GM23338 (cell line): ENCODE measurements at regions not wholly inside any gene's neighbourhood (a gene's known extent, or its start where the extent isn't known, plus 50 kb on each side); places are given as distances from the start of the nearest gene placed in this dataset.

Source experiments
- ATAC-seq: fragments of 200-7000 bp; cut with Tn5 transposase; 3 replicates; pipeline ENCODE4 v1.9.1; 2020
- DNase-seq: peaks from one replicate; pipeline ENCODE4 v3.0.0-alpha.2; 2015; ENCODE audit warnings: low spot score
- H2AFZ ChIP-seq: fragments of 200-600 bp; sonication (generic); 2 replicates; pipeline ENCODE4 v1.8.0; 2016; ENCODE audit warnings: antibody characterized with exemption, mild to moderate bottlenecking, moderate library complexity
- H3F3A ChIP-seq: fragments of 200-600 bp; sonication (generic); replicated peaks from 2 replicates; pipeline ENCODE4 v1.8.0; 2017; ENCODE audit warnings: antibody characterized with exemption, mixed run types, low read depth
- H3K27ac ChIP-seq: fragments of 200-600 bp; sonication (generic); 2 replicates; pipeline ENCODE4 v1.6.1; 2016; ENCODE audit warnings: low read depth
- H3K27me3 ChIP-seq: fragments of 200-600 bp; sonication (generic); 2 replicates; pipeline ENCODE4 v1.8.0; 2016; ENCODE audit warnings: mild to moderate bottlenecking, mixed run types, moderate library complexity; ENCODE audit not compliant: insufficient read depth
- H3K36me3 ChIP-seq: fragments of 200-600 bp; sonication (generic); 2 replicates; pipeline ENCODE4 v1.8.0; 2016; ENCODE audit warnings: mild to moderate bottlenecking; ENCODE audit not compliant: insufficient read depth
- H3K4me1 ChIP-seq: fragments of 200-600 bp; sonication (generic); 2 replicates; pipeline ENCODE4 v1.8.0; 2016; ENCODE audit warnings: mild to moderate bottlenecking, moderate library complexity; ENCODE audit not compliant: insufficient read depth
- H3K4me2 ChIP-seq: fragments of 200-600 bp; sonication (generic); 2 replicates; pipeline ENCODE4 v1.7.1; 2017; ENCODE audit warnings: mixed run types
- H3K4me3 ChIP-seq: fragments of 200-600 bp; sonication (generic); 2 replicates; pipeline ENCODE4 v1.6.1; 2016; ENCODE audit warnings: mixed run types
- H3K79me2 ChIP-seq: fragments of 200-600 bp; sonication (generic); replicated peaks from 2 replicates; pipeline ENCODE4 v1.8.0; 2017; ENCODE audit warnings: mild to moderate bottlenecking; ENCODE audit not compliant: insufficient read depth
- H3K9me2 ChIP-seq: fragments of 200-600 bp; sonication (generic); 2 replicates; pipeline ENCODE4 v1.8.0; 2017; ENCODE audit not compliant: insufficient read depth
- H4K20me1 ChIP-seq: fragments of 200-600 bp; sonication (generic); replicated peaks from 2 replicates; pipeline ENCODE4 v1.8.0; 2017; ENCODE audit warnings: mild to moderate bottlenecking; ENCODE audit not compliant: insufficient read depth
- H3K27ac Mint-ChIP-seq: 2 replicates; pipeline ENCODE4 v1.8.0; 2020; ENCODE audit warnings: inconsistent platforms, mild to moderate bottlenecking, moderate library complexity, mixed read lengths
- H3K27me3 Mint-ChIP-seq: 3 replicates; pipeline ENCODE4 v1.8.0; 2022; ENCODE audit warnings: low read depth, mild to moderate bottlenecking, moderate library complexity, mixed read lengths, inconsistent platforms; ENCODE audit not compliant: insufficient read depth, poor library complexity
- H3K36me3 Mint-ChIP-seq: 3 replicates; pipeline ENCODE4 v1.8.0; 2021; ENCODE audit warnings: low read depth, mild to moderate bottlenecking, inconsistent platforms, moderate library complexity, mixed read lengths
- H3K4me1 Mint-ChIP-seq: 3 replicates; pipeline ENCODE4 v1.8.0; 2020; ENCODE audit warnings: mild to moderate bottlenecking, inconsistent platforms, mixed read lengths
- H3K4me3 Mint-ChIP-seq: 3 replicates; pipeline ENCODE4 v1.8.0; 2021; ENCODE audit warnings: moderate library complexity, mild to moderate bottlenecking, inconsistent platforms, mixed read lengths
- H3K9me3 Mint-ChIP-seq: 3 replicates; pipeline ENCODE4 v1.8.0; 2020; ENCODE audit warnings: moderate library complexity, mild to moderate bottlenecking, inconsistent platforms, mixed read lengths
- CREB1 ChIP-seq: fragments of 250-450 bp; sonication (Bioruptor Pico); IDR thresholded peaks from 2 replicates; pipeline ENCODE4 v1.5.0; 2020; ENCODE audit warnings: low read depth, mild to moderate bottlenecking, moderate library complexity
- CTCF ChIP-seq, 2 experiments: fragments of 200-600 bp in 1 of 2; sonication (generic) in 1 of 2; conservative IDR thresholded peaks; 2 replicates each; pipeline versions ENCODE4 v1.5.1 to v1.6.1; 2016 to 2017; ENCODE audit warnings: antibody characterized with exemption in 2 of 2, low read depth in 2 of 2, mild to moderate bottlenecking in 2 of 2, moderate library complexity in 1 of 2
- ETS1 ChIP-seq: IDR thresholded peaks from 2 replicates; pipeline ENCODE4 v1.6.1; 2016; ENCODE audit warnings: antibody characterized with exemption
- EZH2 ChIP-seq: fragments of 200-600 bp; sonication (generic); IDR thresholded peaks from one replicate; pipeline ENCODE4 v1.8.0; 2017; ENCODE audit warnings: antibody characterized with exemption, mild to moderate bottlenecking, low read depth; ENCODE audit not compliant: unreplicated experiment
- EZH2phosphoT487 ChIP-seq: fragments of 200-600 bp; sonication (generic); IDR thresholded peaks from one replicate; pipeline ENCODE4 v1.8.1; 2018; ENCODE audit warnings: antibody characterized with exemption; ENCODE audit not compliant: unreplicated experiment
- JUNB ChIP-seq: IDR thresholded peaks from one replicate; pipeline ENCODE4 v1.6.1; 2016; ENCODE audit warnings: antibody characterized with exemption; ENCODE audit not compliant: unreplicated experiment
- NANOG ChIP-seq: IDR thresholded peaks from 2 replicates; pipeline ENCODE4 v1.6.1; 2016; ENCODE audit warnings: antibody characterized with exemption, borderline replicate concordance
- REST ChIP-seq: IDR thresholded peaks from one replicate; pipeline ENCODE4 v1.6.1; 2018; ENCODE audit warnings: antibody characterized with exemption; ENCODE audit not compliant: unreplicated experiment
- ZNF114 ChIP-seq: fragments of 250-450 bp; sonication (Bioruptor Pico); IDR thresholded peaks from 2 replicates; pipeline ENCODE4 v1.5.0; 2020; ENCODE audit warnings: mild to moderate bottlenecking, moderate library complexity
- ZNF331 ChIP-seq: fragments of 250-450 bp; sonication (Bioruptor Pico); IDR thresholded peaks from 2 replicates; pipeline ENCODE4 v1.5.0; 2020; ENCODE audit warnings: low read depth, mild to moderate bottlenecking, moderate library complexity
- ZNF462 ChIP-seq: fragments of 250-450 bp; sonication (Bioruptor Pico); IDR thresholded peaks from 2 replicates; pipeline ENCODE4 v1.5.0; 2020; ENCODE audit warnings: mild to moderate bottlenecking, moderate library complexity

GRCh38 chr4:55013431-55013955 is 111.9 kb downstream of the KDR start:
- peaks cover 13% of the 10 kb centered on the region for H3K9me2 ChIP-seq
- H3K4me1 ChIP-seq, result peaks cover 7% of the 10 kb centered on the region; the same call in 1 of the 2 replicates
- H3K36me3 ChIP-seq, result no peaks in the 10 kb centered on the region
- H4K20me1 ChIP-seq, result no peaks in the 10 kb centered on the region
- no peak overlapping the region for H3K4me2 ChIP-seq
- ATAC-seq (no peak), DNase-seq (no peak)
- no peaks in the 10 kb centered on the region; the same call in 2 of the 3 replicates for H3K9me3 Mint-ChIP-seq
- peak overlapping the region; percentile 58; the same call in 1 of the 2 replicates for H2AFZ ChIP-seq
- no peak overlapping the region for H3K4me3 Mint-ChIP-seq
- no peaks in the 10 kb centered on the region for H3K27me3 ChIP-seq
- no peak for TF ChIP-seq ZNF114 (CRISPR knock-in tag)
- no peak for TF ChIP-seq CTCF (conservative IDR thresholded peaks at IDR 0.05; ENCODE audit: low read depth in 2 of 2)
- TF ChIP-seq EZH2phosphoT487, result no peak
- no peak for TF ChIP-seq ZNF462 (CRISPR knock-in tag)
- TF ChIP-seq CREB1, result no peak
- TF ChIP-seq ETS1, result no peak
- TF ChIP-seq REST, result no peak
- no peak for TF ChIP-seq JUNB
- no peak for TF ChIP-seq ZNF331 (CRISPR knock-in tag)
- no peak for TF ChIP-seq NANOG
- TF ChIP-seq EZH2, result no peak
- no peak overlapping the region for H3K27ac ChIP-seq
- H3K27ac Mint-ChIP-seq, result no peak overlapping the region
- no peak overlapping the region for H3K4me3 ChIP-seq
- H3K4me1 Mint-ChIP-seq, result peaks cover 7% of the 10 kb centered on the region; the same call in 2 of the 3 replicates
- no peaks in the 10 kb centered on the region for H3K79me2 ChIP-seq
- no peaks in the 10 kb centered on the region for H3K27me3 Mint-ChIP-seq
- no peaks in the 10 kb centered on the region for H3K36me3 Mint-ChIP-seq
- no peaks in the 10 kb centered on the region for H3F3A ChIP-seq
